GDM1 (cell line): ENCODE measurements at regions not wholly inside any gene's neighbourhood (a gene's known extent, or its start where the extent isn't known, plus 50 kb on each side); places are given as distances from the start of the nearest gene placed in this dataset.

Source experiments
- DNase-seq: peaks from one replicate; lab custom pipeline; 2025; lab: John Stamatoyannopoulos, UW

- DNase-seq, result no peak
Measured at GRCh38 chr3:43207628-43208085, 78.7 kb upstream of the SNRK start.

GRCh38 chr3:43206632-43207031 lies 79.7 kb upstream of the SNRK start:
- no peak for DNase-seq

- no peak for DNase-seq
Measured at GRCh38 chr3:43206105-43206504, 80.2 kb upstream of the SNRK start.

- no peak for DNase-seq
Measured at GRCh38 chr3:43203022-43203421, 83.3 kb upstream of the SNRK start.

- DNase-seq, result no peak
Measured at GRCh38 chr3:43201581-43201980, 84.8 kb upstream of the SNRK start.

GRCh38 chr3:43199645-43200306 lies 86.6 kb upstream of the SNRK start:
- no peak for DNase-seq

GRCh38 chr3:43198791-43199644 lies 87.3 kb upstream of the SNRK start:
- DNase-seq, result no peak

- DNase-seq, result no peak
Measured at GRCh38 chr3:43198301-43198700, 88.0 kb upstream of the SNRK start.

- no peak for DNase-seq
Measured at GRCh38 chr3:43197181-43197580, 89.2 kb upstream of the SNRK start.

- no peak for DNase-seq
Measured at GRCh38 chr3:43196721-43197120, 89.6 kb upstream of the SNRK start.

GRCh38 chr3:43195115-43195498 lies 89.2 kb upstream of the POMGNT2 start:
- no peak for DNase-seq

GRCh38 chr3:43194490-43195114 lies 88.7 kb upstream of the POMGNT2 start:
- no peak for DNase-seq

- DNase-seq, result no peak
Measured at GRCh38 chr3:43194069-43194468, 88.2 kb upstream of the POMGNT2 start.

GRCh38 chr3:43192028-43192427 lies 86.1 kb upstream of the POMGNT2 start:
- no peak for DNase-seq

- no peak for DNase-seq
Measured at GRCh38 chr3:43191116-43191515, 85.2 kb upstream of the POMGNT2 start.

- DNase-seq, result no peak
Measured at GRCh38 chr3:43190670-43191069, 84.8 kb upstream of the POMGNT2 start.

- DNase-seq, result no peak
Measured at GRCh38 chr3:43187836-43188479, 82.1 kb upstream of the POMGNT2 start.

GRCh38 chr3:43185983-43186314 lies 80.1 kb upstream of the POMGNT2 start:
- DNase-seq, result no peak

GRCh38 chr3:43185274-43185982 lies 79.5 kb upstream of the POMGNT2 start:
- DNase-seq, result no peak

GRCh38 chr3:43183456-43183855 lies 77.6 kb upstream of the POMGNT2 start:
- DNase-seq, result no peak

GRCh38 chr3:43181202-43181821 lies 75.4 kb upstream of the POMGNT2 start:
- no peak for DNase-seq

- DNase-seq, result no peak
Measured at GRCh38 chr3:43180694-43181093, 74.8 kb upstream of the POMGNT2 start.
